HepG2 (cell line): ENCODE measurements at regions not wholly inside any gene's neighbourhood (a gene's known extent, or its start where the extent isn't known, plus 50 kb on each side); places are given as distances from the start of the nearest gene placed in this dataset.

Experiments
- ATAC-seq: fragments of 200-7000 bp; cut with Tn5 transposase; 3 replicates; pipeline ENCODE4 v1.9.1; 2020; ENCODE audit warnings: mild to moderate bottlenecking, moderate library complexity
- BruUV-seq: library from RNA; stranded (reverse); fragments of 400-500 nt; replicated peaks from 2 replicates; lab custom pipeline; 2021; lab: Mats Ljungman, UMichigan
- CTCF ChIA-PET: fragments of 300-600 bp; formaldehyde crosslinking; extraction: SDS; loops from one replicate; lab custom pipeline; 2021; ENCODE audit warnings: low total read pairs, inconsistent platforms, low intra/inter-chr PET ratio; lab: Yijun Ruan, JAX
- POLR2A ChIA-PET: fragments of 350-600 bp; sonication (Branson Sonifier 250); formaldehyde crosslinking; loops from one replicate; lab custom pipeline; 2020; ENCODE audit warnings: antibody characterized with exemption, inconsistent platforms; lab: Yijun Ruan, JAX
- DNase-seq: peaks from one replicate; pipeline ENCODE4 v3.0.0-alpha.2; 2015; ENCODE audit warnings: low spot score
- FAIRE-seq: peaks from 3 replicates; lab custom pipeline; 2011; peaks lifted over from hg19 to GRCh38; lab: Jason Lieb, UNC
- H2AFZ ChIP-seq: one replicate; pipeline ENCODE4 v1.6.1; 2011; ENCODE audit warnings: low read length, inconsistent platforms
- H3K27ac ChIP-seq: fragments of 300-600 bp; 3 replicates; pipeline ENCODE4 v1.8.0; 2011; ENCODE audit warnings: mixed run types, mild to moderate bottlenecking, mixed read lengths, low read length, inconsistent platforms; ENCODE audit not compliant: insufficient read depth; ENCODE audit errors: extremely low read length
- H3K27me3 ChIP-seq, 2 experiments: fragments of 200-600 bp in 1 of 2; 2 replicates in 1 of 2; 3 replicates in 1 of 2; pipeline versions ENCODE4 v1.6.0 to v1.8.0; 2011; ENCODE audit warnings: low read length in 2 of 2, mild to moderate bottlenecking in 2 of 2, moderate library complexity in 2 of 2, inconsistent platforms in 1 of 2; ENCODE audit not compliant: insufficient read depth in 2 of 2, control insufficient read depth in 1 of 2
- H3K36me3 ChIP-seq, 2 experiments: fragments of 200-600 bp in 1 of 2; replicated peaks in 1 of 2; 2 replicates in 1 of 2; 3 replicates in 1 of 2; pipeline versions ENCODE4 v1.5.1 to v1.8.0; 2011; ENCODE audit warnings: low read length in 2 of 2, inconsistent platforms in 1 of 2; ENCODE audit not compliant: insufficient read depth in 2 of 2, control insufficient read depth in 1 of 2
- H3K4me1 ChIP-seq: 2 replicates; pipeline ENCODE4 v1.5.1; 2012; ENCODE audit warnings: low read length, inconsistent platforms; ENCODE audit not compliant: insufficient read depth
- H3K4me2 ChIP-seq: 2 replicates; pipeline ENCODE4 v1.6.0; 2011; ENCODE audit warnings: low read depth, low read length, inconsistent platforms
- H3K4me3 ChIP-seq, 3 experiments: fragments of 200-600 bp in 1 of 3; sonication (generic), shearing (Covaris generic) in 1 of 3; replicated peaks in 1 of 3; 2 replicates each; pipeline ENCODE4 v1.5.1; 2011 to 2016; ENCODE audit warnings: low read length in 3 of 3, inconsistent platforms in 2 of 3, low read depth in 2 of 3, mild to moderate bottlenecking in 2 of 3, control low read depth in 1 of 3, mixed read lengths in 1 of 3; ENCODE audit not compliant: insufficient read depth in 1 of 3
- H3K79me2 ChIP-seq: one replicate; pipeline ENCODE4 v1.6.1; 2011; ENCODE audit warnings: low read length, inconsistent platforms; ENCODE audit not compliant: insufficient read depth
- H3K9ac ChIP-seq: 2 replicates; pipeline ENCODE4 v1.6.0; 2011; ENCODE audit warnings: mild to moderate bottlenecking, low read depth, low read length, inconsistent platforms; ENCODE audit not compliant: insufficient read depth
- H3K9me3 ChIP-seq: 2 replicates; pipeline ENCODE4 v1.5.1; 2012; ENCODE audit warnings: mild to moderate bottlenecking, low read length
- H4K20me1 ChIP-seq: 2 replicates; pipeline ENCODE4 v1.6.0; 2011; ENCODE audit warnings: inconsistent platforms, mild to moderate bottlenecking, low read length, moderate library complexity; ENCODE audit not compliant: insufficient read depth
- FOXA3 ChIP-seq: IDR thresholded peaks from 2 replicates; pipeline ENCODE4 v1.6.1; 2016; ENCODE audit warnings: missing genetic modification reagents, missing compliant biosample characterization
- GATA4 ChIP-seq: sonication (generic); IDR thresholded peaks from 2 replicates; pipeline ENCODE4 v1.6.1; 2016; ENCODE audit warnings: antibody characterized with exemption, low read depth, borderline replicate concordance
- IKZF4 ChIP-seq: sonication (generic); formaldehyde crosslinking; IDR thresholded peaks from 2 replicates; pipeline ENCODE4 v1.5.1; 2020; ENCODE audit warnings: borderline replicate concordance, mild to moderate bottlenecking, low read depth, missing genetic modification reagents; ENCODE audit errors: not compliant biosample characterization
- TFDP1 ChIP-seq: IDR thresholded peaks from 2 replicates; pipeline ENCODE4 v1.6.1; 2016; ENCODE audit warnings: missing compliant biosample characterization, missing genetic modification reagents, borderline replicate concordance
- TRIM24 ChIP-seq: sonication (generic); formaldehyde crosslinking; IDR thresholded peaks from 2 replicates; pipeline ENCODE4 v1.8.0; 2022; ENCODE audit warnings: mild to moderate bottlenecking, missing genetic modification reagents
- ZMYM4 ChIP-seq: sonication (generic); formaldehyde crosslinking; IDR thresholded peaks from 2 replicates; pipeline ENCODE4 v1.8.1; 2023; ENCODE audit warnings: mild to moderate bottlenecking, missing genetic modification reagents
- ZNF12 ChIP-seq: sonication (generic); formaldehyde crosslinking; IDR thresholded peaks from 2 replicates; pipeline ENCODE4 v1.5.0; 2020; ENCODE audit warnings: missing genetic modification reagents
- ZNF264 ChIP-seq: sonication (generic); formaldehyde crosslinking; IDR thresholded peaks from 2 replicates; pipeline ENCODE4 v1.4.0; 2020; ENCODE audit warnings: missing genetic modification reagents
- ZNF329 ChIP-seq: sonication (generic); formaldehyde crosslinking; IDR thresholded peaks from 2 replicates; pipeline ENCODE4 v1.9.0; 2021; ENCODE audit warnings: low read depth, mild to moderate bottlenecking, missing genetic modification reagents
- ZNF44 ChIP-seq: sonication (generic); formaldehyde crosslinking; IDR thresholded peaks from 2 replicates; pipeline ENCODE4 v1.5.1; 2020; ENCODE audit warnings: mild to moderate bottlenecking, missing genetic modification reagents
- ZNF564 ChIP-seq: sonication (generic); formaldehyde crosslinking; IDR thresholded peaks from 2 replicates; pipeline ENCODE4 v1.8.1; 2023; ENCODE audit warnings: mild to moderate bottlenecking, missing genetic modification reagents
- ZNF674 ChIP-seq: sonication (generic); formaldehyde crosslinking; IDR thresholded peaks from 2 replicates; pipeline ENCODE4 v1.5.0; 2020; ENCODE audit warnings: low read depth, mild to moderate bottlenecking, missing genetic modification reagents
- ZNF780A ChIP-seq: sonication (generic); formaldehyde crosslinking; IDR thresholded peaks from 2 replicates; pipeline ENCODE4 v1.8.0; 2022; ENCODE audit warnings: mild to moderate bottlenecking, missing genetic modification reagents, moderate library complexity
- WGBS: methylation state at CpG from one replicate; pipeline ENCODE4 v1.1.6; 2017; ENCODE audit warnings: low lambda C conversion rate; 5-methylcytosine and 5-hydroxymethylcytosine counted together
- in situ Hi-C: cut with HindIII; loops from 2 replicates; pipeline ENCODE4 v1.10.0; 2017; ENCODE audit warnings: low pct_unique_long_range_greater_than_20kb; ENCODE audit not compliant: extremely low pct_ligation_motif_present
- intact Hi-C: fragments of 100-400 bp; cut with micrococcal nuclease; formaldehyde crosslinking; loops from one replicate; pipeline ENCODE4 v1.10.0; 2022; ENCODE audit not compliant: unreplicated experiment
- TF ChIP-seq, protein P1 (sequence below): sonication (generic); formaldehyde crosslinking; IDR thresholded peaks from 2 replicates; pipeline ENCODE4 v1.4.0; 2020; ENCODE audit warnings: missing genetic modification reagents, low read depth, mild to moderate bottlenecking, borderline replicate concordance
- TF ChIP-seq, protein P2 (sequence below): sonication (generic); formaldehyde crosslinking; IDR thresholded peaks from 2 replicates; pipeline ENCODE4 v1.8.1; 2023; ENCODE audit warnings: missing genetic modification reagents, inconsistent platforms, borderline replicate concordance

DNA sequence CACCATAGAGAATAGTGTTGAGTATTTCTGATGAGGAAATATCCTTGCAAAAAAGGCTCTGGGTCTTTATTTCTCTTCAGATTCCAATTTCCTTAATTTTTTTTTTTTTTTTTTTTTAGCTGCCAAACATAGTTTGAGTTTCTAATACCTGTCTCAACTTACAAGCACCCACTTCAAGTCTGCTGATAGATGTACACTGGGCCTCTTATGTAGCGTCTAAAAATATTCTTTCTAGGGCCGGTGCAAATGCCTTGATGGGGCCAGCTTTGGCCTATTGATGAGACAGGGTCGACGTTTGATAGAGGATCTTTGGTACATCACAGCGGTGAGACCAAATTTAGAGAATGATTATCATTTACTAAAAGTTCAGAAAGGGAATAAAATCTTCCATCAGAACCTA lies 626.4 kb downstream of the LMO4 start:
- DNase-seq: no peak
- CTCF ChIA-PET: no interaction called here
- H3K4me1 ChIP-seq: no peaks in the 10 kb centered on the region
- POLR2A ChIA-PET: no interaction called here
- H3K27ac ChIP-seq: no peak overlapping the region
- no peak overlapping the region for H2AFZ ChIP-seq
- BruUV-seq: no TSS peak
- no peak overlapping the region for H3K4me3 ChIP-seq
- no peaks in the 10 kb centered on the region for H3K79me2 ChIP-seq
- no peak for ATAC-seq
- no peak for FAIRE-seq
- intact Hi-C loops: no loop called here
- H3K9ac ChIP-seq: no peak overlapping the region
- H3K27me3 ChIP-seq: 0 out of 5 replicates have a peak, but pooled peaks cover 0 to 2% of the 10 kb centered on the region in 2 experiments
- WGBS: 59% methylated on average over 5 of the region's 5 CpGs
- no peak overlapping the region for H3K4me2 ChIP-seq
- in situ Hi-C loops: loop anchor here (25.0 kb wide), 1 partner anchor 618 kb away; the partner anchor contains the start of gene LMO4
- TF ChIP-seq ZMYM4 (CRISPR knock-in tag): no peak
- TF ChIP-seq, protein P1, sequence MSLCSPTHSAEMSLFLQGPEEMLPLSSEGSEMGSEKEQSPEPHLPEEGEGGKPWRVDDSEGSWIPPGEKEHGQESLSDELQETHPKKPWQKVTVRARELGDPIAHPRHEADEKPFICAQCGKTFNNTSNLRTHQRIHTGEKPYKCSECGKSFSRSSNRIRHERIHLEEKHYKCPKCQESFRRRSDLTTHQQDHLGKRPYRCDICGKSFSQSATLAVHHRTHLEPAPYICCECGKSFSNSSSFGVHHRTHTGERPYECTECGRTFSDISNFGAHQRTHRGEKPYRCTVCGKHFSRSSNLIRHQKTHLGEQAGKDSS (CRISPR knock-in tag): no peak
- no peak for TF ChIP-seq ZNF564 (CRISPR knock-in tag)
- no peak for TF ChIP-seq ZNF674
- TF ChIP-seq ZNF12 (CRISPR knock-in tag): no peak
- TF ChIP-seq TFDP1: no peak
- H4K20me1 ChIP-seq: no peaks in the 10 kb centered on the region
- H3K36me3 ChIP-seq: no peaks in the 10 kb centered on the region
- H3K9me3 ChIP-seq: no peaks in the 10 kb centered on the region

DNA sequence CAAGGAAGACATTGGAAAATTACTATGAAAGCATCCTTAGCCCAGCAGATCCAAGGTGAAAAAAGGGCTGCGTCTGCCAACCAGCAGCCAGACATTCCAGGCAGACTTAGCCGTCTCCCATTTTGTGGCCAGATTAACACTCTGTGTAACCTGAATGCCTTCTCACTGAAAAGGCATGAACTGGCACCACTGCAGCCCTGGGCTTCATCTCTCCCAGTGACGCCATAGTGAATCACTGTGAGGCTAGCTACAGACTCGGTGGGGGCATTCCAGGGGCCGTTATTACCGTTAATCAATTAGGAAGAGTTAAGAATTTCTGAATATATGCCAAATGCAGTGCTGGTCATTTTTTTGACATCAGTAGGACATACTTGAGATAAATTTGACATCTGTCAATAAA lies 627.4 kb downstream of the LMO4 start:
- Histone ChIP-seq H3K4me1 (no peaks in the 10 kb centered on the region), H3K4me3 (no peak overlapping the region), H3K36me3 (no peaks in the 10 kb centered on the region), H3K27me3 (0 out of 5 replicates have a peak, but pooled peaks cover 0 to 2% of the 10 kb centered on the region in 2 experiments), H2AFZ (no peak overlapping the region), H3K9me3 (no peaks in the 10 kb centered on the region), H3K9ac (no peak overlapping the region), H4K20me1 (no peaks in the 10 kb centered on the region), H3K79me2 (no peaks in the 10 kb centered on the region), H3K27ac (no peak overlapping the region), H3K4me2 (no peak overlapping the region)
- ChIA-PET POLR2A (no interaction called here), CTCF (no interaction called here)
- intact Hi-C loops: no loop called here
- WGBS: 2% methylated on average over 6 of the region's 6 CpGs
- ATAC-seq (no peak), DNase-seq (no peak), FAIRE-seq (no peak)
- BruUV-seq: no TSS peak
- in situ Hi-C loops: loop anchor here (25.0 kb wide), 1 partner anchor 619 kb away; the partner anchor contains the start of gene LMO4
- TF ChIP-seq ZNF44 (CRISPR knock-in tag) (no peak), ZNF264 (no peak), GATA4 (no peak), IKZF4 (CRISPR knock-in tag) (no peak), ZNF780A (no peak), ZNF329 (CRISPR knock-in tag) (no peak), FOXA3 (no peak), TRIM24 (CRISPR knock-in tag) (no peak)
- TF ChIP-seq, protein P2, sequence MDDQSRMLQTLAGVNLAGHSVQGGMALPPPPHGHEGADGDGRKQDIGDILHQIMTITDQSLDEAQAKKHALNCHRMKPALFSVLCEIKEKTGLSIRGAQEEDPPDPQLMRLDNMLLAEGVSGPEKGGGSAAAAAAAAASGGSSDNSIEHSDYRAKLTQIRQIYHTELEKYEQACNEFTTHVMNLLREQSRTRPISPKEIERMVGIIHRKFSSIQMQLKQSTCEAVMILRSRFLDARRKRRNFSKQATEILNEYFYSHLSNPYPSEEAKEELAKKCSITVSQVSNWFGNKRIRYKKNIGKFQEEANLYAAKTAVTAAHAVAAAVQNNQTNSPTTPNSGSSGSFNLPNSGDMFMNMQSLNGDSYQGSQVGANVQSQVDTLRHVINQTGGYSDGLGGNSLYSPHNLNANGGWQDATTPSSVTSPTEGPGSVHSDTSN (CRISPR knock-in tag): no peak
